BE2C (cell line): ENCODE measurements at regions not wholly inside any gene's neighbourhood (a gene's known extent, or its start where the extent isn't known, plus 50 kb on each side); places are given as distances from the start of the nearest gene placed in this dataset.

Source experiments
- DNase-seq: peaks from one replicate; pipeline ENCODE4 v3.0.0-alpha.2; 2020
- H3K27me3 ChIP-seq: fragments of 250-450 bp; sonication (Bioruptor Pico); 2 replicates; pipeline ENCODE4 v1.5.1; 2020; ENCODE audit warnings: mild to moderate bottlenecking
- H3K36me3 ChIP-seq: fragments of 250-450 bp; sonication (Bioruptor Pico); 2 replicates; pipeline ENCODE4 v1.5.1; 2020; ENCODE audit warnings: mild to moderate bottlenecking
- H3K4me1 ChIP-seq: fragments of 250-450 bp; sonication (Bioruptor Pico); 2 replicates; pipeline ENCODE4 v1.5.1; 2020
- H3K4me3 ChIP-seq: 2 replicates; pipeline ENCODE4 v1.5.1; 2011; ENCODE audit warnings: low read depth, low read length
- H3K9me3 ChIP-seq: fragments of 250-450 bp; sonication (Bioruptor Pico); 2 replicates; pipeline ENCODE4 v1.5.1; 2020
- CTCF ChIP-seq: IDR thresholded peaks from 2 replicates; pipeline ENCODE4 v1.5.1; 2012; ENCODE audit warnings: mild to moderate bottlenecking, low read depth, low read length

- Histone ChIP-seq H3K9me3 (no peaks in the 10 kb centered on the region), H3K4me1 (peaks cover 14% of the 10 kb centered on the region), H3K4me3 (no peak overlapping the region), H3K27me3 (no peaks in the 10 kb centered on the region), H3K36me3 (no peaks in the 10 kb centered on the region)
- no peak for TF ChIP-seq CTCF
- no peak for DNase-seq
These were observed 172.1 kb downstream of the SNX18 start for GRCh38 chr5:54689411-54690251.

- no peaks in the 10 kb centered on the region for H3K9me3 ChIP-seq
- TF ChIP-seq CTCF = no peak
- H3K27me3 ChIP-seq = no peaks in the 10 kb centered on the region
- no peak for DNase-seq
- no peaks in the 10 kb centered on the region for H3K36me3 ChIP-seq
- no peak overlapping the region for H3K4me3 ChIP-seq
- peaks cover 20% of the 10 kb centered on the region for H3K4me1 ChIP-seq
These were observed 163.4 kb downstream of the SNX18 start for GRCh38 chr5:54680998-54681397.

GRCh38 chr5:54679686-54680085, 162.1 kb downstream of the SNX18 start:
- no peak for TF ChIP-seq CTCF
- DNase-seq = no peak
- Histone ChIP-seq H3K9me3 (no peaks in the 10 kb centered on the region), H3K27me3 (no peaks in the 10 kb centered on the region), H3K4me1 (peaks cover 20% of the 10 kb centered on the region), H3K4me3 (no peak overlapping the region), H3K36me3 (no peaks in the 10 kb centered on the region)

GRCh38 chr5:54678737-54679136, 161.2 kb downstream of the SNX18 start:
- H3K4me1 ChIP-seq = peaks cover 20% of the 10 kb centered on the region
- H3K9me3 ChIP-seq = no peaks in the 10 kb centered on the region
- no peak overlapping the region for H3K4me3 ChIP-seq
- TF ChIP-seq CTCF = no peak
- DNase-seq = peak; percentile 67
- H3K36me3 ChIP-seq = no peaks in the 10 kb centered on the region
- H3K27me3 ChIP-seq = no peaks in the 10 kb centered on the region

- no peak for DNase-seq
- Histone ChIP-seq H3K36me3 (no peaks in the 10 kb centered on the region), H3K4me3 (no peak overlapping the region), H3K4me1 (peaks cover 20% of the 10 kb centered on the region), H3K9me3 (no peaks in the 10 kb centered on the region), H3K27me3 (no peaks in the 10 kb centered on the region)
- no peak for TF ChIP-seq CTCF
These were observed 159.2 kb downstream of the SNX18 start for GRCh38 chr5:54676481-54677340.
